HG03139 (cell line): ENCODE measurements at regions not wholly inside any gene's neighbourhood (a gene's known extent, or its start where the extent isn't known, plus 50 kb on each side); places are given as distances from the start of the nearest gene placed in this dataset.
A peak's percentile ranks its signal among the peaks of the same experiment; 100 is the strongest.
"Not testable (repeated sequence)": the region's sequence is repeated elsewhere in the genome, so short reads cannot be mapped to it uniquely, and the experiment has no call there.

Source experiments
- ATAC-seq: cut with Tn5 transposase; IDR thresholded peaks from one replicate; pipeline ENCODE4 v1.9.1; 2021; ENCODE audit not compliant: unreplicated experiment

- ATAC-seq, result no peak
These were observed 236.5 kb downstream of the GLUD2 start for GRCh38 chrX:121283921-121284320.

- ATAC-seq, result no peak
These were observed 251.1 kb downstream of the GLUD2 start for GRCh38 chrX:121298499-121298898.

GRCh38 chrX:121301356-121301755 lies 253.9 kb downstream of the GLUD2 start:
- ATAC-seq, result no peak

- ATAC-seq, result no peak
These were observed 254.4 kb downstream of the GLUD2 start for GRCh38 chrX:121301822-121302221.

- peak; percentile 82 for ATAC-seq
These were observed 260.0 kb downstream of the GLUD2 start for GRCh38 chrX:121307449-121307848.

- ATAC-seq, result peak; percentile 73
These were observed 260.9 kb downstream of the GLUD2 start for GRCh38 chrX:121308276-121308805.

GRCh38 chrX:121310820-121311219 lies 263.4 kb downstream of the GLUD2 start:
- no peak for ATAC-seq

- no peak for ATAC-seq
These were observed 273.0 kb downstream of the GLUD2 start for GRCh38 chrX:121320441-121320840.

- ATAC-seq, result no peak
These were observed 274.7 kb downstream of the GLUD2 start for GRCh38 chrX:121322159-121322558.

GRCh38 chrX:121323337-121323736 lies 275.9 kb downstream of the GLUD2 start:
- no peak for ATAC-seq

- no peak for ATAC-seq
These were observed 286.5 kb downstream of the GLUD2 start for GRCh38 chrX:121333942-121334341.

GRCh38 chrX:121336831-121337421 lies 289.5 kb downstream of the GLUD2 start:
- ATAC-seq, result no peak

GRCh38 chrX:121337816-121338215 lies 290.4 kb downstream of the GLUD2 start:
- no peak for ATAC-seq

- ATAC-seq, result no peak
These were observed 301.9 kb downstream of the GLUD2 start for GRCh38 chrX:121349263-121349662.

GRCh38 chrX:121356139-121356849 lies 308.9 kb downstream of the GLUD2 start:
- no peak for ATAC-seq

- ATAC-seq, result no peak
These were observed 309.4 kb downstream of the GLUD2 start for GRCh38 chrX:121356850-121357171.

GRCh38 chrX:121360280-121360679 lies 312.9 kb downstream of the GLUD2 start:
- no peak for ATAC-seq

- no peak for ATAC-seq
These were observed 318.3 kb downstream of the GLUD2 start for GRCh38 chrX:121365572-121366161.

GRCh38 chrX:121374471-121374870 lies 327.1 kb downstream of the GLUD2 start:
- ATAC-seq, result no peak

- not testable (repeated sequence) for ATAC-seq
These were observed 334.5 kb downstream of the GLUD2 start for GRCh38 chrX:121381915-121382314.

GRCh38 chrX:121389976-121390714 lies 342.7 kb downstream of the GLUD2 start:
- ATAC-seq, result no peak

- no peak for ATAC-seq
These were observed 358.4 kb downstream of the GLUD2 start for GRCh38 chrX:121405826-121406225.
